RWPE1 (cell line): ENCODE measurements at regions not wholly inside any gene's neighbourhood (a gene's known extent, or its start where the extent isn't known, plus 50 kb on each side); places are given as distances from the start of the nearest gene placed in this dataset.

Experiments
- CTCF ChIA-PET: fragments of 350-600 bp; sonication (Branson Sonifier 250); formaldehyde crosslinking; extraction: SDS; loops from one replicate; lab custom pipeline; 2021; lab: Yijun Ruan, JAX
- POLR2A ChIA-PET: fragments of 400-600 bp; formaldehyde crosslinking; extraction: SDS; loops from one replicate; lab custom pipeline; 2020; ENCODE audit warnings: antibody characterized with exemption; ENCODE audit not compliant: low non-redundant PET; lab: Yijun Ruan, JAX
- DNase-seq: peaks from one replicate; pipeline ENCODE4 v3.0.0; 2012; ENCODE audit warnings: low spot score
- H3K27ac ChIP-seq: fragments of 450-650 bp; 2 replicates; pipeline ENCODE4 v1.5.1; 2017
- CTCF ChIP-seq: fragments of 450-650 bp; conservative IDR thresholded peaks from 2 replicates; pipeline ENCODE4 v1.5.1; 2017; ENCODE audit warnings: low read depth, mild to moderate bottlenecking

- TF ChIP-seq CTCF: no peak
- CTCF ChIA-PET: no interaction called here
- H3K27ac ChIP-seq: no peak overlapping the region
Measured at GRCh38 chr2:128682266-128682665, 363.6 kb upstream of the HS6ST1 start.

GRCh38 chr2:128682729-128683284 is 364.1 kb upstream of the HS6ST1 start:
- no peak for DNase-seq
- POLR2A ChIA-PET: no interaction called here
- CTCF ChIA-PET: no interaction called here
- H3K27ac ChIP-seq: no peak overlapping the region
- no peak for TF ChIP-seq CTCF

More at GRCh38 chr2:128682266-128682665, 363.6 kb upstream of the HS6ST1 start:
- POLR2A ChIA-PET: no interaction called here
- DNase-seq: no peak

- no peak for DNase-seq
- no peak overlapping the region for H3K27ac ChIP-seq
- TF ChIP-seq CTCF: no peak
- CTCF ChIA-PET: no interaction called here
- POLR2A ChIA-PET: no interaction called here
Measured at GRCh38 chr2:128684523-128684922, 365.9 kb upstream of the HS6ST1 start.

- no peak for DNase-seq
- ChIA-PET POLR2A (no interaction called here), CTCF (interaction anchor here (0.6 to 0.9 kb wide), 2 partner anchors 662 to 1222 kb away, joined by 3 read pairs; no protein-coding TSS in a partner anchor)
- TF ChIP-seq CTCF: no peak
- no peak overlapping the region for H3K27ac ChIP-seq
Measured at GRCh38 chr2:128685841-128686496, 367.3 kb upstream of the HS6ST1 start.

GRCh38 chr2:128686497-128686859 is 367.8 kb upstream of the HS6ST1 start:
- ChIA-PET POLR2A (no interaction called here), CTCF (interaction anchor here (0.6 kb wide), 2 partner anchors 1085 to 1221 kb away, joined by 3 read pairs; no protein-coding TSS in a partner anchor)
- no peak for TF ChIP-seq CTCF
- DNase-seq: no peak
- no peak overlapping the region for H3K27ac ChIP-seq

- TF ChIP-seq CTCF: no peak
- DNase-seq: no peak
- ChIA-PET CTCF (interaction anchor here (0.6 kb wide), 2 partner anchors 1085 to 1221 kb away, joined by 3 read pairs; no protein-coding TSS in a partner anchor), POLR2A (no interaction called here)
- no peak overlapping the region for H3K27ac ChIP-seq
Measured at GRCh38 chr2:128686881-128687555, 368.4 kb upstream of the HS6ST1 start.
